Upper lobe of left lung (tissue), 4 donors: ENCODE measurements at regions not wholly inside any gene's neighbourhood (a gene's known extent, or its start where the extent isn't known, plus 50 kb on each side); places are given as distances from the start of the nearest gene placed in this dataset.

ENCODE experiments used
- POLR2A ChIP-seq, 4 donors: fragments of 450-650 bp; IDR thresholded peaks; one replicate each; pipeline ENCODE4 v1.5.1; 2016 to 2017; ENCODE audit warnings: antibody characterized with exemption in 4 of 4, mild to moderate bottlenecking in 2 of 4
- TF ChIP-seq, protein P1 (sequence below), 6 experiments: fragments of 450-650 bp in 4 of 6; fragments of 200-600 bp in 2 of 6; sonication (generic) in 2 of 6; IDR thresholded peaks; one replicate each; pipeline ENCODE4 v1.5.1; 2016 to 2019; ENCODE audit warnings: antibody characterized with exemption in 6 of 6

- TF ChIP-seq, protein P1, sequence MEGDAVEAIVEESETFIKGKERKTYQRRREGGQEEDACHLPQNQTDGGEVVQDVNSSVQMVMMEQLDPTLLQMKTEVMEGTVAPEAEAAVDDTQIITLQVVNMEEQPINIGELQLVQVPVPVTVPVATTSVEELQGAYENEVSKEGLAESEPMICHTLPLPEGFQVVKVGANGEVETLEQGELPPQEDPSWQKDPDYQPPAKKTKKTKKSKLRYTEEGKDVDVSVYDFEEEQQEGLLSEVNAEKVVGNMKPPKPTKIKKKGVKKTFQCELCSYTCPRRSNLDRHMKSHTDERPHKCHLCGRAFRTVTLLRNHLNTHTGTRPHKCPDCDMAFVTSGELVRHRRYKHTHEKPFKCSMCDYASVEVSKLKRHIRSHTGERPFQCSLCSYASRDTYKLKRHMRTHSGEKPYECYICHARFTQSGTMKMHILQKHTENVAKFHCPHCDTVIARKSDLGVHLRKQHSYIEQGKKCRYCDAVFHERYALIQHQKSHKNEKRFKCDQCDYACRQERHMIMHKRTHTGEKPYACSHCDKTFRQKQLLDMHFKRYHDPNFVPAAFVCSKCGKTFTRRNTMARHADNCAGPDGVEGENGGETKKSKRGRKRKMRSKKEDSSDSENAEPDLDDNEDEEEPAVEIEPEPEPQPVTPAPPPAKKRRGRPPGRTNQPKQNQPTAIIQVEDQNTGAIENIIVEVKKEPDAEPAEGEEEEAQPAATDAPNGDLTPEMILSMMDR (IDR thresholded peaks at IDR 0.05): peak in 2 of 6 experiments; percentile 21
- TF ChIP-seq POLR2A (IDR thresholded peaks at IDR 0.05): no peak
These were observed 62.9 kb upstream of the PSMA6 start for GRCh38 chr14:35229084-35229791.
